DND-41 (cell line): ENCODE measurements at regions not wholly inside any gene's neighbourhood (a gene's known extent, or its start where the extent isn't known, plus 50 kb on each side); places are given as distances from the start of the nearest gene placed in this dataset.
A peak's percentile ranks its signal among the peaks of the same experiment; 100 is the strongest.

Experiments
- ATAC-seq: fragments of 200-7000 bp; cut with Tn5 transposase; 3 replicates; pipeline ENCODE4 v1.9.1; 2021; ENCODE audit warnings: low read depth; ENCODE audit not compliant: insufficient read depth
- DNase-seq: peaks from one replicate; pipeline ENCODE4 v3.0.0-alpha.2; 2020
- H2AFZ ChIP-seq: 2 replicates; pipeline ENCODE4 v1.6.0; 2012; ENCODE audit warnings: low read depth, low read length
- H3K27ac ChIP-seq: 2 replicates; pipeline ENCODE4 v1.5.1; 2012; ENCODE audit warnings: low read length, inconsistent platforms
- H3K27me3 ChIP-seq: fragments of 200-600 bp; sonication (generic); 2 replicates; pipeline ENCODE4 v1.6.0; 2012; ENCODE audit warnings: low read length, mild to moderate bottlenecking, inconsistent platforms; ENCODE audit not compliant: insufficient read depth, poor library complexity
- H3K36me3 ChIP-seq: 2 replicates; pipeline ENCODE4 v1.5.1; 2012; ENCODE audit warnings: low read length, inconsistent platforms; ENCODE audit not compliant: insufficient read depth
- H3K4me1 ChIP-seq: 2 replicates; pipeline ENCODE4 v1.5.1; 2012; ENCODE audit warnings: mild to moderate bottlenecking, low read length; ENCODE audit not compliant: insufficient read depth
- H3K4me2 ChIP-seq: 2 replicates; pipeline ENCODE4 v1.6.0; 2012; ENCODE audit warnings: mild to moderate bottlenecking, moderate library complexity, low read length, inconsistent platforms; ENCODE audit not compliant: insufficient read depth
- H3K4me3 ChIP-seq, 2 experiments: fragments of 200-600 bp in 1 of 2; shearing (Covaris generic) in 1 of 2; 2 replicates each; pipeline ENCODE4 v1.5.1; 2012 to 2016; ENCODE audit warnings: inconsistent platforms in 2 of 2, low read length in 2 of 2, mild to moderate bottlenecking in 2 of 2, low read depth in 1 of 2, moderate library complexity in 1 of 2
- H3K79me2 ChIP-seq: 2 replicates; pipeline ENCODE4 v1.6.0; 2012; ENCODE audit warnings: low read length, inconsistent platforms; ENCODE audit not compliant: insufficient read depth
- H3K9ac ChIP-seq: 2 replicates; pipeline ENCODE4 v1.6.0; 2012; ENCODE audit warnings: low read depth, mild to moderate bottlenecking, inconsistent platforms, low read length, moderate library complexity
- H3K9me3 ChIP-seq: 2 replicates; pipeline ENCODE4 v1.5.1; 2012; ENCODE audit warnings: low read length, moderate library complexity, mild to moderate bottlenecking, inconsistent platforms; ENCODE audit not compliant: insufficient read depth, severe bottlenecking
- H4K20me1 ChIP-seq: 2 replicates; pipeline ENCODE4 v1.6.0; 2012; ENCODE audit warnings: low read length; ENCODE audit not compliant: insufficient read depth
- EZH2 ChIP-seq: IDR thresholded peaks from 3 replicates; pipeline ENCODE4 v1.6.1; 2012; ENCODE audit warnings: borderline replicate concordance, low read depth, mild to moderate bottlenecking, moderate library complexity, low read length, inconsistent platforms; ENCODE audit not compliant: severe bottlenecking
- TF ChIP-seq, protein P1 (sequence below): IDR thresholded peaks from 2 replicates; pipeline ENCODE4 v1.5.1; 2012; ENCODE audit warnings: borderline replicate concordance, low read length, moderate library complexity, mild to moderate bottlenecking; ENCODE audit not compliant: poor library complexity, severe bottlenecking; ENCODE audit errors: extremely low read depth

- no peaks in the 10 kb centered on the region for H3K9me3 ChIP-seq
- peaks cover 8% of the 10 kb centered on the region for H3K4me1 ChIP-seq
- no peak overlapping the region for H3K4me2 ChIP-seq
- H2AFZ ChIP-seq, result no peak overlapping the region
- no peak overlapping the region for H3K27ac ChIP-seq
- TF ChIP-seq EZH2, result no peak
- TF ChIP-seq, protein P1, sequence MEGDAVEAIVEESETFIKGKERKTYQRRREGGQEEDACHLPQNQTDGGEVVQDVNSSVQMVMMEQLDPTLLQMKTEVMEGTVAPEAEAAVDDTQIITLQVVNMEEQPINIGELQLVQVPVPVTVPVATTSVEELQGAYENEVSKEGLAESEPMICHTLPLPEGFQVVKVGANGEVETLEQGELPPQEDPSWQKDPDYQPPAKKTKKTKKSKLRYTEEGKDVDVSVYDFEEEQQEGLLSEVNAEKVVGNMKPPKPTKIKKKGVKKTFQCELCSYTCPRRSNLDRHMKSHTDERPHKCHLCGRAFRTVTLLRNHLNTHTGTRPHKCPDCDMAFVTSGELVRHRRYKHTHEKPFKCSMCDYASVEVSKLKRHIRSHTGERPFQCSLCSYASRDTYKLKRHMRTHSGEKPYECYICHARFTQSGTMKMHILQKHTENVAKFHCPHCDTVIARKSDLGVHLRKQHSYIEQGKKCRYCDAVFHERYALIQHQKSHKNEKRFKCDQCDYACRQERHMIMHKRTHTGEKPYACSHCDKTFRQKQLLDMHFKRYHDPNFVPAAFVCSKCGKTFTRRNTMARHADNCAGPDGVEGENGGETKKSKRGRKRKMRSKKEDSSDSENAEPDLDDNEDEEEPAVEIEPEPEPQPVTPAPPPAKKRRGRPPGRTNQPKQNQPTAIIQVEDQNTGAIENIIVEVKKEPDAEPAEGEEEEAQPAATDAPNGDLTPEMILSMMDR, result no peak
- H3K27me3 ChIP-seq, result no peaks in the 10 kb centered on the region
- H4K20me1 ChIP-seq, result no peaks in the 10 kb centered on the region
- no peak overlapping the region for H3K9ac ChIP-seq
- H3K79me2 ChIP-seq, result no peaks in the 10 kb centered on the region
- no peak for ATAC-seq
- H3K36me3 ChIP-seq, result no peaks in the 10 kb centered on the region
- no peak for DNase-seq
- no peak overlapping the region for H3K4me3 ChIP-seq
Measured at GRCh38 chr2:729376-729861, 52.2 kb upstream of the TMEM18 start.

DNA sequence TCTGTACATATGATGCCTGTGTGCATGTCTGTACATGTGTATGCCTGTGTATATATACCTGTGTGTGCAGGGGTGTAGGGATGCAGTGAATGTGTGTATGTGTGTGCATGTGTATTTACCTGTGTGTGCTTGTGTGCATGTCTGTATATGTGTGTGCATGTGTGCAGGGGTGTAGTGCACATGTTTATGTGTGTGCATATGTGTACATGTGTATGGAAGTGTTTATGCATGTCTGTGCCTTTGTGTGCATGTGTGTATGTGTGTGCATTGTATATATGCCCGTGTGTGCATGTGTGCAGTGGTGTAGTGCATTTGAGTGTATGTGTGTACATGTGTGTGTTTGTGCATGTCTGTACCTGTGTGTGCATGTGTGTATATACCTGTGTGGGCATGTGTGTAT is 51.0 kb upstream of the TMEM18 start:
- no peaks in the 10 kb centered on the region for H3K9me3 ChIP-seq
- no peak overlapping the region for H3K27ac ChIP-seq
- no peak overlapping the region for H2AFZ ChIP-seq
- H3K27me3 ChIP-seq, result no peaks in the 10 kb centered on the region
- DNase-seq, result no peak
- H3K4me3 ChIP-seq, result no peak overlapping the region
- no peak overlapping the region for H3K9ac ChIP-seq
- H3K79me2 ChIP-seq, result no peaks in the 10 kb centered on the region
- TF ChIP-seq, protein P1, result no peak
- no peak for TF ChIP-seq EZH2
- H3K4me1 ChIP-seq, result peaks cover 8% of the 10 kb centered on the region
- H3K4me2 ChIP-seq, result no peak overlapping the region
- no peaks in the 10 kb centered on the region for H4K20me1 ChIP-seq
- ATAC-seq, result no peak
- no peaks in the 10 kb centered on the region for H3K36me3 ChIP-seq

GRCh38 chr2:727071-727470 is 49.9 kb upstream of the TMEM18 start:
- no peaks in the 10 kb centered on the region for H3K27me3 ChIP-seq
- H3K27ac ChIP-seq, result 0 out of 2 replicates have a peak overlapping the region, but pooled peaks have one; percentile 30
- ATAC-seq (no peak), DNase-seq (no peak)
- TF ChIP-seq, protein P1, result no peak
- TF ChIP-seq EZH2, result no peak
- H3K36me3 ChIP-seq, result no peaks in the 10 kb centered on the region
- H3K4me2 ChIP-seq, result no peak overlapping the region
- H3K9me3 ChIP-seq, result no peaks in the 10 kb centered on the region
- peaks cover 8% of the 10 kb centered on the region for H3K4me1 ChIP-seq
- H3K9ac ChIP-seq, result no peak overlapping the region
- H3K79me2 ChIP-seq, result no peaks in the 10 kb centered on the region
- H4K20me1 ChIP-seq, result no peaks in the 10 kb centered on the region
- no peak overlapping the region for H3K4me3 ChIP-seq
- H2AFZ ChIP-seq, result no peak overlapping the region
